ENCODE measurements at regions not wholly inside any gene's neighbourhood (a gene's known extent, or its start where the extent isn't known, plus 50 kb on each side); places are given as distances from the start of the nearest gene placed in this dataset.

DNA sequence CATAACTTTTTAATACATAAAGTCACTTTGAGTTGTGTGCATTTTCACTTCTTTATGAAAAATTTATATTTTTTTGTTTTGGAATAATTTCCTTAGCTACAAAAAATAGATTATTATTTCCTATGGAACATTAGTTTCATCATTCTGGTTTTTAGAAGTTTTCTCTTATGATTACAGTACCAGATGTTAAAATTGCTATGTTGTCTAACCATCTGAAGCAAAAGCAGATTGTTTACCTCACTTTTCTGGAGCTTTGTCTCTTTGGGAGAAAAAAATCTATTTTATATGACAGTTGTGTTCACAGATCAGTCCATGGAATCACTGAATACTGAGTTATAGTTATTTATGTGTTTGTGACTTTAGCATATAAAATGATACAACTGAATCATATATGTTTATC lies 708.9 kb upstream of the RIOK2 start:
- Histone ChIP-seq H2BK120ac (ENCODE audit: low read depth, low read length) (no peak overlapping the region), H4K91ac (ENCODE audit: insufficient read depth, low read depth, low read length) (no peak overlapping the region), H3K36me3 (ENCODE audit: control insufficient read depth, insufficient read depth, low read length) (no peaks in the 10 kb centered on the region), H3K9me3 (ENCODE audit: control insufficient read depth, insufficient read depth, low read length) (no peaks in the 10 kb centered on the region), H3K9ac (ENCODE audit: low read depth, low read length) (no peak overlapping the region), H2AFZ (replicated peaks; ENCODE audit: low read length, poor library complexity) (no peak overlapping the region), H3K23ac (ENCODE audit: low read depth, low read length) (no peak overlapping the region), H3K14ac (replicated peaks; ENCODE audit: low read depth, low read length) (no peak overlapping the region), H4K20me1 (ENCODE audit: insufficient read depth, low read length) (no peaks in the 10 kb centered on the region), H2BK15ac (ENCODE audit: low read depth, low read length) (no peak overlapping the region), H3K4me2 (ENCODE audit: low read depth, low read length) (no peak overlapping the region), H4K5ac (ENCODE audit: low read depth, low read length) (no peak overlapping the region), H3K27ac (ENCODE audit: insufficient read depth, low read length) (no peak overlapping the region), H2AK5ac (ENCODE audit: low read depth, low read length) (no peak overlapping the region), H3K4ac (ENCODE audit: low read depth, low read length) (no peak overlapping the region), H3K9me1 (ENCODE audit: insufficient read depth, low read length) (no peaks in the 10 kb centered on the region), H3K56ac (ENCODE audit: extremely low read depth, insufficient read depth, low read length) (no peak overlapping the region), H4K8ac (ENCODE audit: low read depth in 2 of 2, low read length in 2 of 2) (no peak overlapping the region), H2BK5ac (ENCODE audit: low read depth, low read length, poor library complexity, severe bottlenecking) (no peak overlapping the region), H2BK20ac (ENCODE audit: low read depth, low read length) (no peak overlapping the region), H3K18ac (ENCODE audit: low read depth, low read length) (no peak overlapping the region), H3K79me1 (ENCODE audit: low read depth in 1 of 2, low read length in 2 of 2) (no peaks in the 10 kb centered on the region), H2AK9ac (replicated peaks; ENCODE audit: low read depth, low read length, poor library complexity) (no peak overlapping the region), H3K4me1 (ENCODE audit: control insufficient read depth, insufficient read depth, low read length) (no peaks in the 10 kb centered on the region), H3K4me3 (ENCODE audit: insufficient read depth, low read depth, low read length) (no peak overlapping the region), H3K27me3 (ENCODE audit: control insufficient read depth, insufficient read depth, low read length) (no peaks in the 10 kb centered on the region)
- no peak for TF ChIP-seq BHLHE40 (IDR thresholded peaks at IDR 0.05; ENCODE audit: low read depth, low read length)
- TF ChIP-seq NFE2L2 (IDR thresholded peaks at IDR 0.05; ENCODE audit: low read depth, low read length), result no peak
- no peak for TF ChIP-seq CTCF (conservative IDR thresholded peaks at IDR 0.05; ENCODE audit: low read depth, low read length)
- no peak for TF ChIP-seq RCOR1 (IDR thresholded peaks at IDR 0.05; ENCODE audit: insufficient replicate concordance, low read length)
- TF ChIP-seq RAD21 (IDR thresholded peaks at IDR 0.05; ENCODE audit: low read length), result no peak
- no peak for TF ChIP-seq FOS (IDR thresholded peaks at IDR 0.05; ENCODE audit: low read depth, low read length)
- ATAC-seq (ENCODE audit: low read depth) (no peak), DNase-seq (no peak)
- in situ Hi-C loops (cut with MboI; ENCODE audit: low sequenced_read_pairs) (no loop called here), dilution Hi-C loops (cut with HindIII; ENCODE audit: low sequenced_read_pairs, unreplicated experiment) (no loop called here), intact Hi-C loops (cut with micrococcal nuclease) (no loop called here)
- no TSS peak for BruUV-seq (replicated peaks)
- CTCF ChIA-PET, result interaction anchor here (0.6 kb wide), 1 partner anchor 15 kb away, joined by 3 read pairs; no protein-coding TSS in a partner anchor
- POLR2A ChIA-PET (ENCODE audit: unreplicated experiment), result interaction anchor here (0.7 kb wide), 1 partner anchor 16 kb away, joined by 3 read pairs; no protein-coding TSS in a partner anchor
